ENCODE measurements at regions not wholly inside any gene's neighbourhood (a gene's known extent, or its start where the extent isn't known, plus 50 kb on each side); places are given as distances from the start of the nearest gene placed in this dataset.

DNA sequence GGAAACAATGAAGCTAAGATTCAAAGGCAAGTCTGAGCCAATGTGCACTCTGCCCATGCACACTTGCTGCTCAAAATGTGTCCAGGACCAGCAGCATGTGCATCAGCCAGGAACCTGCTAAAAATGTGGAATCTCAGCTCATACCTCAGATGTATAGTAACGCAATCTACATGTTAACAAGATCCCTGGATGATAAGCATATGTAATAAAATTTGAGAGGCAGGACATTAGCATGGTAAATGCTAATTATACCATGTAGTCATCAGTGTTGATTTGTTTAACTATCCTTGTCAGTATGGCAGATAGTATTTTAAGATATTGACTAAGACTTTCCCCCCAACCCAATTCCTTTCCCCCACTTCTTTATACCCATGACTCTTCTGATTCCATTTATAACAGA is 379.6 kb downstream of the TOX3 start:
- ChIA-PET CTCF (ENCODE audit: low intra/inter-chr PET ratio, low total read pairs) (no interaction called here), POLR2A (no interaction called here)
- Histone ChIP-seq H3K36me3 (replicated peaks in 1 of 2; ENCODE audit: control insufficient read depth in 1 of 2, insufficient read depth in 2 of 2, low read length in 2 of 2) (no peaks in the 10 kb centered on the region), H3K9me3 (ENCODE audit: low read length) (no peaks in the 10 kb centered on the region), H3K4me2 (ENCODE audit: low read depth, low read length) (no peak overlapping the region), H3K9ac (ENCODE audit: insufficient read depth, low read depth, low read length) (no peak overlapping the region), H3K79me2 (ENCODE audit: insufficient read depth, low read length) (no peaks in the 10 kb centered on the region), H3K27me3 (ENCODE audit: control insufficient read depth in 1 of 2, insufficient read depth in 2 of 2, low read length in 2 of 2) (no peaks in the 10 kb centered on the region), H4K20me1 (ENCODE audit: insufficient read depth, low read length) (no peaks in the 10 kb centered on the region), H2AFZ (ENCODE audit: low read length) (no peak overlapping the region), H3K4me1 (ENCODE audit: insufficient read depth, low read length) (no peaks in the 10 kb centered on the region), H3K4me3 (replicated peaks in 1 of 3; ENCODE audit: insufficient read depth in 1 of 3, low read depth in 2 of 3, low read length in 3 of 3) (no peak overlapping the region), H3K27ac (ENCODE audit: extremely low read length, insufficient read depth, low read length) (no peak overlapping the region)
- ATAC-seq (no peak), FAIRE-seq (no peak), DNase-seq (ENCODE audit: low spot score) (no peak)
- no TSS peak for BruUV-seq (replicated peaks)
- intact Hi-C loops (cut with micrococcal nuclease; ENCODE audit: unreplicated experiment): no loop called here
- in situ Hi-C loops (cut with HindIII; ENCODE audit: extremely low pct_ligation_motif_present, low pct_unique_long_range_greater_than_20kb): no loop called here
- WGBS (ENCODE audit: low lambda C conversion rate): 15% methylated on average over 1 of the region's 1 CpG
- TF ChIP-seq ZNF513 (CRISPR knock-in tag; conservative IDR thresholded peaks at IDR 0.05) (no peak), GZF1 (CRISPR knock-in tag; IDR thresholded peaks at IDR 0.05) (no peak), SP4 (CRISPR knock-in tag; IDR thresholded peaks at IDR 0.05) (no peak), KLF13 (CRISPR knock-in tag; IDR thresholded peaks at IDR 0.05) (no peak), FLYWCH1 (CRISPR knock-in tag; IDR thresholded peaks at IDR 0.05) (no peak), FIP1L1 (IDR thresholded peaks at IDR 0.05; ENCODE audit: borderline replicate concordance, insufficient read depth, low read depth, low read length) (no peak), ZNF383 (CRISPR knock-in tag; IDR thresholded peaks at IDR 0.05; ENCODE audit: borderline replicate concordance) (no peak)
- TF ChIP-seq, protein P1, sequence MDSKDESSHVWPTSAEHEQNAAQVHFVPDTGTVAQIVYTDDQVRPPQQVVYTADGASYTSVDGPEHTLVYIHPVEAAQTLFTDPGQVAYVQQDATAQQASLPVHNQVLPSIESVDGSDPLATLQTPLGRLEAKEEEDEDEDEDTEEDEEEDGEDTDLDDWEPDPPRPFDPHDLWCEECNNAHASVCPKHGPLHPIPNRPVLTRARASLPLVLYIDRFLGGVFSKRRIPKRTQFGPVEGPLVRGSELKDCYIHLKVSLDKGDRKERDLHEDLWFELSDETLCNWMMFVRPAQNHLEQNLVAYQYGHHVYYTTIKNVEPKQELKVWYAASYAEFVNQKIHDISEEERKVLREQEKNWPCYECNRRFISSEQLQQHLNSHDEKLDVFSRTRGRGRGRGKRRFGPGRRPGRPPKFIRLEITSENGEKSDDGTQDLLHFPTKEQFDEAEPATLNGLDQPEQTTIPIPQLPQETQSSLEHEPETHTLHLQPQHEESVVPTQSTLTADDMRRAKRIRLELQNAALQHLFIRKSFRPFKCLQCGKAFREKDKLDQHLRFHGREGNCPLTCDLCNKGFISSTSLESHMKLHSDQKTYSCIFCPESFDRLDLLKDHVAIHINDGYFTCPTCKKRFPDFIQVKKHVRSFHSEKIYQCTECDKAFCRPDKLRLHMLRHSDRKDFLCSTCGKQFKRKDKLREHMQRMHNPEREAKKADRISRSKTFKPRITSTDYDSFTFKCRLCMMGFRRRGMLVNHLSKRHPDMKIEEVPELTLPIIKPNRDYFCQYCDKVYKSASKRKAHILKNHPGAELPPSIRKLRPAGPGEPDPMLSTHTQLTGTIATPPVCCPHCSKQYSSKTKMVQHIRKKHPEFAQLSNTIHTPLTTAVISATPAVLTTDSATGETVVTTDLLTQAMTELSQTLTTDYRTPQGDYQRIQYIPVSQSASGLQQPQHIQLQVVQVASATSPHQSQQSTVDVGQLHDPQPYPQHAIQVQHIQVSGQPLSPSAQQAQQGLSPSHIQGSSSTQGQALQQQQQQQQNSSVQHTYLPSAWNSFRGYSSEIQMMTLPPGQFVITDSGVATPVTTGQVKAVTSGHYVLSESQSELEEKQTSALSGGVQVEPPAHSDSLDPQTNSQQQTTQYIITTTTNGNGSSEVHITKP (CRISPR knock-in tag; IDR thresholded peaks at IDR 0.05; ENCODE audit: low read depth): no peak
